ENCODE measurements at regions not wholly inside any gene's neighbourhood (a gene's known extent, or its start where the extent isn't known, plus 50 kb on each side); places are given as distances from the start of the nearest gene placed in this dataset.

DNA sequence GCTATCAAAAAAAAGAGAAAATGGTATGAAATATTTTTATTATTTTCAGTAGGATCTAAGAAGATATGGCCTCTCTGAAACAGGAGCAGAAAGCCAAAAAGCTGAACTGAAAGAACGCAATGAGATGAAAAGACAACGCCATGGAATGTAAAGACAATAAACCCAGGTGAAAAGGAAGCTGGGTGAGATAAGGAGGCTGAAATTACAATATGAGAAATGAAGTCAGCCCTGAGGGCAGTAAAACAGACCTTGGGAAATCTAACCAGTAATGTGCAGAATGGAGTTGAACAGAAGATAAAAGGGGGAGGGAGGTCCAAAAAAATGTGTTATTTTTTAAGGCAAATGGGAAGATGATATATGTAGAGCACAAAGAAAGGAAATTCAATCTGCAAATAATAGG, 265.3 kb downstream of the ENC1 start:
- TF ChIP-seq ZNF274 (IDR thresholded peaks at IDR 0.05; ENCODE audit: low read depth, low read length): no peak

DNA sequence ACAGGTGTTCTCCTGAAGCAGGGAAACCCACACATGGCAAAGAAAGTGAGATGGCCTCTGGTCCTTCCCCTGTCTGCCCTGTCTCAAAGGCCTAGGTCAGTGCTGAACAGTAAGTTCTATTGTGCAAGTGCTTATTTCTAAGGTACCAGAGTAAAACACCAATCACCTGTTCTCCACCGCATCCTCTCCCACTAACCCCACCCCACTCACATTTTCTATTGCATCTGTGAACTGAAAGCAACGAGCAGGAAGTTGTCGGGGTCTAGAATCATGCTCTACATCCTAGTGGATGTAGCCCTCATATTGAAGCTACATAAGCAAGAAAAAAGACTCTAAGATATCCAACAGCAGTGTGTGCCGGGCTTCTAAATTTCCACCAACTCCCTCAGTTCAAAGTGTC, 265.9 kb downstream of the ENC1 start:
- H3K4me3 ChIP-seq (ENCODE audit: low read length): no peak overlapping the region
- no peak for TF ChIP-seq ZNF274 (IDR thresholded peaks at IDR 0.05; ENCODE audit: low read depth, low read length)

More for the DNA sequence above, 265.3 kb downstream of the ENC1 start:
- no peak overlapping the region for H3K4me3 ChIP-seq (ENCODE audit: low read length)

DNA sequence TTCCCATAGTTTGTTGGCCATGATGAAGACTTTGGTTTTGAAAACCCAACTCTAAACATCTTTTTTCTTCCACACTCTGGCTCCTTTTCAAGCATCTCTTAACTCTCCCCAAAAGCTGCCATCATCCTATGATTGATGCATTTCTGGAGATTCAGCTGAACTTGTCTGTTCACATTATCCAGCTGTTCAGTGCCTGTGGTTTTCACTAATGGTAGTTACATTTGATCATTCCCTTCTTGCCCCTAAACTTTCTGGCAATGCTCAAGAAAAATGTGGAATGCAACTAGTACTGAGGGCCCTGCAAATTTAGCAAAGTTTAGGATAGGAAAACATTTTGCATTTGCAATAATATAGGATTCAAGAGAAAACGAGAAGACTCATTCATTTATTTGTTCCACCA, 267.5 kb downstream of the ENC1 start:
- TF ChIP-seq ZNF274 (IDR thresholded peaks at IDR 0.05; ENCODE audit: low read depth, low read length): no peak
- H3K4me3 ChIP-seq (ENCODE audit: low read length): no peak overlapping the region

DNA sequence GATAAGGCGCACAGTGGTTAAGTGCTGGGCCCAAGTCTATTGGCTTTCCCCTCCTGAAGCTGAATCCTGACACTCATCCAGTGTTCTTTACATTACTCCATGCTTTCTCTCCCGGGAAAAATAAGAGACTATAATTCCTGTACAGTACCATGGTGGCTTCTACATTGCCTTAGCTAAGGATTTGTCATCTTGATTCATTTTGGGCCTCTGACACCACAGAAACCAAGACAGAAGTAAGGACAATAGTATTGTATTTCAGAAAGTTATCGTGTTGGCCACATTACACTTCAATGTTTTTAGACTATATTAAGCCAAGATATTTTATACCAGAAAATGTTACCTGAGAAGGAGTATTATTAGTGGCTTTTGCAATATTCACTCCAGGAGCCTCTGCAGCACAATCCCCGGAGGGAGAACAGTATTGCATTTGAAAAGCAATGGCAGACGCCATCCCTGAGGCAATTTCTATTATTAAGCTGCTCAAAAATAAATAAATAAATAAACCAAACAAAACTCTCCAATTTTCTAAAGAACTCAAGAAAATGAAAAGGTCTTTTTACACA, 267.9 kb downstream of the ENC1 start:
- no peak overlapping the region for H3K4me3 ChIP-seq (ENCODE audit: low read length)
- no peak for TF ChIP-seq ZNF274 (IDR thresholded peaks at IDR 0.05; ENCODE audit: low read depth, low read length)

DNA sequence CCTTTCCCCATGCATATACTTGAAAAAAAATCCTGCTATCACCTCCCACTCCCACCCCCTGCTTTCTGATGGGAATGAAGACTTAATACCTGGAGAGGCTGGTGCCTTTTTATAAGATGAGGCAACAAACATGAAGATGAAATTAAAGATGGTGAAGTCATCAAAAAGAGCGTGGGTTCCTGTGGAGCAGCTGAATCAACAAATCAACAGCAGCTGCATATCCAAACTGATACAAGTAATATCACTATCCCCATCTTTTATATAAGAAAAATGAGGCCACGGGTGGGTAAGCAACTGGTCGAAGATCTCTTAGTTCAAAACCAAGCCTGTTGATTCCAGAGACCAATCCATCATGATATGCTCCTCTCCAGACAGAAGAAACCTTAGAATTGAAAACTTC, 268.5 kb downstream of the ENC1 start:
- no peak for TF ChIP-seq ZNF274 (IDR thresholded peaks at IDR 0.05; ENCODE audit: low read depth, low read length)
- no peak overlapping the region for H3K4me3 ChIP-seq (ENCODE audit: low read length)

DNA sequence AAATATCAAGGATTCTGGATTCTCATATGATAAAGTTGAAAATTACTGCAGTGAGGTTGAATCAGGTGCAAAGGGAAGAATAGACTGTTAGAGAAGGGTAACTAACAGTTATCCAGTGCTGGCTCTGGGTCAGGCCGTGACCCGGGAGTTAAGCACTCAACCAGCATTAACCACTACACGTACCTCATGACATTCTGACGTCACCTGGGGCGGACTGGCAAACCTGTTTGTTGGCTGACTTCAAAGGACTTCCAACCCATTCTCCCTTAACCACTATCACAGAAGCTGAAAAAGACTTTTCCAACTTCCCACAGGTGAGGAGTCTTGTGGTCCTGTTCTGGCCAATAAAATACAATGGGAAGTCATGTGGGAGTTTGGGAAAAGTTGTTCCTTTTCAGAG, 268.9 kb downstream of the ENC1 start:
- TF ChIP-seq ZNF274 (IDR thresholded peaks at IDR 0.05; ENCODE audit: low read depth, low read length): no peak
- no peak overlapping the region for H3K4me3 ChIP-seq (ENCODE audit: low read length)

DNA sequence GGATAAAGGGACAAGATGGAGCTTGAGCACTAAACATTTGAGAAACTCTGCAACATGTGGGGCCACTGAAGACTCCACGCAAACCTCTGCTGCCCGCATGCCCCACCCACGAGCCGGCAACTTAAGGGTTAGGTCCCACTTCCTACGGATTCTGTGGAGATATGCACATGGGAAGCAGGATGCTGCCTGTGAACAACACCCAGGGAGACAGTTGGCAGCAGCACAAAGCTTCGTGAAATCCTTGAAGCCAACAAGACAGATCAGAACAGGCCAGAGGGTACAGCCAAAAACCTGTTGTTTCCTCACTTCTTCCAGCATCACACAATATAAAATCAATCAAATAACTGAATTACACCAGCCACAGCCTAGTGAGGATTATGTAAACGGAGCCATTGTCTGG, 270.4 kb downstream of the ENC1 start:
- no peak for TF ChIP-seq ZNF274 (IDR thresholded peaks at IDR 0.05; ENCODE audit: low read depth, low read length)

DNA sequence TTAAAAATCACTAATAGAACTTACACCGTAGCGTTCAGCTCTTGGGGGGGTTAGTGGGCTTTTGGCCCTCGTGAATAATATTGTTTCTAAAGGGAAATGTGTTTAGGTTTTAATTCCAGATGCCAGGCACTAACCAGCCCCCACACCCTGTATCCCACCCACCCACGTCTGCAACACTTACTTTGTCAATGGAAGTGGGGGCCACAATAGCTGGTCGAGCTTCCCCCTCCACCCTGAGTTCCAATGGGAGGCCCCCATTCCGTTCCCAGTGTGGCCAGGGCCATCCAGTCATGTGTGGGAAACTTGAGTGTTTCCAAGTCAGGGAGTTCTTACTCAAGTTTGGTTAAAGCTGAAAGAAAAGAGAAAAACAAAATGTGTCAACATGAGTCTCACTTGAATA, 271.4 kb downstream of the ENC1 start:
- TF ChIP-seq ZNF274 (IDR thresholded peaks at IDR 0.05; ENCODE audit: low read depth, low read length): no peak
- H3K4me3 ChIP-seq (ENCODE audit: low read length): no peak overlapping the region

More for the DNA sequence above, 270.4 kb downstream of the ENC1 start:
- no peak overlapping the region for H3K4me3 ChIP-seq (ENCODE audit: low read length)

DNA sequence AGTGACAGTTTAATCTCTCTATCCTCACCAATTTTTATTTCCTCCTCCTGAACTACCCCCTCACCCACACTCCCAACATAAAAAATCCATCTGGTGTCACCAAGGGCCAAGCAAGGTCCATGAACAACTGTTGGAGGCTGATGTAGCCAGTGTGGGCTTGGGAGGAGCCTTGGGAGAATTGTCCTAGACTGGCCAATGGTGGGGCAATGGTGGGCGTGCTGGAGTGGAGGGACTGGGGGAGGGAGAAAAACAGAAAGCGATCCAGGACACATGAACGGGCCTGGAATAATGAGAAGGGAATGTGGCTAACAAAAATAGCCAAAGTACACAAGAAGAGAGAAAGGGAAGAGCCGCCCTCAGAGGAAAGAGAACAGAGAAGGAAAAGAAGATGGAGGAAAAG, 272.6 kb downstream of the ENC1 start:
- H3K4me3 ChIP-seq (ENCODE audit: low read length): no peak overlapping the region
- no peak for TF ChIP-seq ZNF274 (IDR thresholded peaks at IDR 0.05; ENCODE audit: low read depth, low read length)

DNA sequence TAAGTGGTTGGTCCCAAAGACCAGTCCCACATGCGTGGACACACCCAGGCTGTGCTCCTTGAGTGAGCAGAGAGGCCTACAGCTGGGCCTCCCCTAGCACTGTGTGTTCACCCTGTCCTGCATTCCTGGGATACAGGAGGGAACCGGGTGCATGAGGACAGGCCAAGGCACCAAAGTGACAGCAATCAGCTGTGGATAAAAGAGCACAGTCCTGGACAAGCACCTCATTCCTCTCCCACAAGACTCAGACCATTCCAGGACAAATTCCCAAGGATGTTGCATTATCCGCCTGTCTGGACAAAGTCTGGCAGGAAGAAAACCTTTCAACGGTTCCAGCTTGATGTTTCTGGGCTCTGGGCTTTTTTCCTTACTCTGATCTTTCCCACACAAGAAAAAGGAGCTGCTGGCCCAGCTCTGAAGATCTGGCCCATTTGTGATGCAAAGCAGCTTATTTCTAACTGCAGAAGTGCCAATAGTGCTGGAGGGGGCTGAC, 273.2 kb downstream of the ENC1 start:
- no peak for TF ChIP-seq ZNF274 (IDR thresholded peaks at IDR 0.05; ENCODE audit: low read depth, low read length)

DNA sequence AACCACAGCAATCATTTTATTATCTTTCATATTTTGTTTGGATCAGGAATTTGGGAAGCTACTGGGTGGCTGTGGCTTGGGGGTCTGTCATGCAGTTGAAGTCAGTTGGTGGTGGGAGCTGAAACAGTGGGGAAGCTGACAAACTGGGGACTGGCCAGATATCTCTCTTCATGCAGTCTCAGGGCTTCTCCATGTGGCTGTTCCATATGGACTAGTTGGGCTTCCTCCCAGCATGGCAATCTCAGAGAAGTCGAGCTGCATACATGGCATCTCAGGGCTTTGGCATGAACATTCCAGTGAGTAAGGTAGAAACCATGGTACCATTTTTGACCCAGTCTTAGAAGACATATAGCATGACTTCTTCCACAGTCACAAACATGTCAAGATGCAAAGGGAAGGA, 274.8 kb downstream of the ENC1 start:
- no peak for TF ChIP-seq ZNF274 (IDR thresholded peaks at IDR 0.05; ENCODE audit: low read depth, low read length)
- H3K4me3 ChIP-seq (ENCODE audit: low read length): no peak overlapping the region

More for the DNA sequence above, 273.2 kb downstream of the ENC1 start:
- H3K4me3 ChIP-seq (ENCODE audit: low read length): no peak overlapping the region

DNA sequence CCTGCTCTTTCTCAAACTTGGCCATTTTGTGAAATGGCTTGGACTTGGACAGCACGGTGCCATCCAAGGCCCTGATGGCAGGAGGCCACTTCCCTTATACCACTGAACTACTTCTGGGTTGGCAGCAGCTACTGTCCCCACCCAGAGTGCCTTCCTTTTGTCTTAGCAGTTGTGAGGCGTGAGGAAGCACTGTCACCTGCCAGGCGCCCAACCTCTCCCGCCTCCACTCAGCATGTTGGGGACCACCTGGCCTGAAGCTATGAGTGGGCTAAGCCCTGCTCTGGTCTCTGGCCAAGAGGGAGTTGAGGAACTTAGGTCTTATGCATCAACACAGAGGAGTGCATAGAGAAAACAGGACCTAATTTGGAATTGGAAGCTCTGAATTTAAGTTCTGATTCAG, 276.0 kb downstream of the ENC1 start:
- TF ChIP-seq ZNF274 (IDR thresholded peaks at IDR 0.05; ENCODE audit: low read depth, low read length): no peak
- H3K4me3 ChIP-seq (ENCODE audit: low read length): no peak overlapping the region

DNA sequence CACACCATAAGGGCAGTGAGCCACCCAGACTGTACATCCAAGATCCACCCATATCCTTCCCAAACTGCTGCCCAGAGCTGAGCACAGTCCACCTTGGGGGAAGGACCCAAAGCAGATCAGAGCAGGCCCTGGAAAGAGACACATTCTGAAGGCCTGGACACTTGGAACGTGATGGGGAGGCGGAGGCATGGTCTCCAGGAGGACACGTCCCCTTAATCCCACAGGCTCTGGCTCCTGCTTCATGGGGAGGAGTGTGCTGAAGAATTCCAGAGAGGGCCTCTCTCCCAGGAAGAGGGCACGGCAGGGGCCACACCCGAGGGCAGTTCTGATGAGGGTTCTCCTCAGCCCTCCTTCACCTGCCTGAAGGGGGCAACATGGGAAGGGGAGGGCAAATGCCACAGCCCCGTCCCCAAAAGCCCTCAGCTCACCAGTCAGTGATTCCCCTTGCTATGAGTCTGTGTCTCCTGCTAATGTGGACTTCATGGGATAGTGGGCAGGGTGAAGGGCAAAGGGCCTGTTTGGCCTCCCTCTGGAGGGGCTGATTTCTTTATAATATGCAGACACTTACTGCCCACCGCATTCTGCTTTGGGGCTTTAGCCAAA, 276.8 kb downstream of the ENC1 start:
- no peak for TF ChIP-seq ZNF274 (IDR thresholded peaks at IDR 0.05; ENCODE audit: low read depth, low read length)
- no peak overlapping the region for H3K4me3 ChIP-seq (ENCODE audit: low read length)

DNA sequence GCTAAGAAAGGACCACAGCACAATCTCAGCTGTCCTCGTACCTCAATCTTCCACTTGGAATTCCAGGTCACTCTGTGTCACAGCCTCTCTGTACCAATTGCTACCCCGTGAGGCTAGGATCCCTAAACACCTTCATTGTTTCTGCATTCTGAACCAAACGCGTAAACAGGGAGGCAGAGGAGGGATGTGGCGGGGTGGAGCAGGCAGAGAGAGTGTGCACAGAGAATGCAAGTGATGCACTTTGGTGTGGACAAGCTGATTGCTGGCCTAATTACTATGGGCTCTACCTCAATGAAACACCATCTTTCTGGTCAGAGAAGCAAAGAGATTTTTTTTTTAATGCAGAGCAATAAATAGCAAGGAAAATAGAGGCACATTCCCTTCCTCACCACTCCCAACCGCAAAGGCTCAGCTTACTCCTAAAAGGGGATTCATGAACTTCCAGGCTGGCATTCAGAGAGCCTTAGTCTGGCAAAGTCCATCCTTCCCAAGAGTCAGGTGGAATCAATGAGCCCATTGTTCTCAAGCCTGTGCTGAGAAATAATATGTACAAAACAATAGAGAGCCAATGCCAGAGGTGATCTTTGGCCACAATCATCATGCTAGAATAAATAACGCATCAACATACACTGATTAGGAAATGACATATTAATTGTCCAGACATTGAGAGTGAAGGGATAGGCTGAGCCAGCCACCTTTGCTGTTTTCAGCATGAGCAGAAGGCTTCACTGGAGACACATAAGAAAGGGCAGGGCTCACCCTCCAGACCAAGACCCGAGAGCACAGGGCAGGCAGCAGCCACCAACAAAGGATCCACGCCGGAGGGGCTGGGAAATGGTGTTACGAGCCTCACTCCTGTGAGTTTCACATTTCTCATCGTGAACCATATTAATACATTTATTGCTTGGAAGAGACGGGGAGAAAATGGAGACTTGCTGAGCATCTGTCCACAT, 278.8 kb downstream of the ENC1 start:
- TF ChIP-seq ZNF274 (IDR thresholded peaks at IDR 0.05; ENCODE audit: low read depth, low read length): no peak
- no peak overlapping the region for H3K4me3 ChIP-seq (ENCODE audit: low read length)
